OCI-LY3 (cell line): ENCODE measurements at regions not wholly inside any gene's neighbourhood (a gene's known extent, or its start where the extent isn't known, plus 50 kb on each side); places are given as distances from the start of the nearest gene placed in this dataset.

Experiments
- EZH2phosphoT487 ChIP-seq: fragments of 200-600 bp; shearing (Covaris generic); IDR thresholded peaks from 2 replicates; pipeline ENCODE4 v1.6.1; 2018; ENCODE audit warnings: antibody characterized with exemption, mixed run types, low read depth
- TF ChIP-seq, protein P1 (sequence below): fragments of 200-600, 300-600 bp; sonication (generic); IDR thresholded peaks from 2 replicates; pipeline ENCODE4 v1.5.1; 2014; ENCODE audit warnings: antibody characterized with exemption, low read length, low read depth

DNA sequence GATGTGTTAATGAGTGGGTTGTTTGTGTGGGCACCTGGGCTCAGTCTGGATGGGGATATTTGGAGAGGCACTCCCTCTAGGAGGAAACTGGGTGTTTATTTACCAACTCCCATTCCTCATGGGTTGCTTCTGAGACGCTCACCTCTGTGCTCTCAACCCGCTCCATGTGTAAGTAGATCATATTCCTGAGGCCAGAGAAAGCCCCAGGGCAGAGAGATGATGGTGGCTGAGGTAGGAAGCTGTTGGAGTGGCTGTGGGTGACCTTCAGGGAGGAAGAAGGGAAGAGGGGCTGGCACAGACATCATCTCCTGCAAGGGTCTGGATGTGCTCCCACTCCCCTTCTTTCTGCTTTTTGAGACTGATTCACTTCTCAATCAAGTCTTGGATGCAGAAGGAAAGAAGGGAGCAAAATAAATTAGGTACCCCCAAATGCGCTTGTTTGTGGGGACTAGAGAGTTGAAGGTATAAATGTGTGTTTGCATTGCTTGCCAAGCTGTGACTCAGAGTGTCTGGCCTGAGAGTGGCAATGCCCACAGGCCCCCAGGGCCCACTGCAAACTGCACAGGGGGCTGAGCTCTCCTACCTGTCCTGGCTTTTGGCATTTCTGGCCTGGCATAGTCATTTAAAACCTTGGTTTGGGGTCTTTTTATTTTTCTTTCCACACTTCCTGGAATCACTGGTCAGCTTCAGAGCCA lies 57.2 kb upstream of the TNP1 start:
- TF ChIP-seq, protein P1, sequence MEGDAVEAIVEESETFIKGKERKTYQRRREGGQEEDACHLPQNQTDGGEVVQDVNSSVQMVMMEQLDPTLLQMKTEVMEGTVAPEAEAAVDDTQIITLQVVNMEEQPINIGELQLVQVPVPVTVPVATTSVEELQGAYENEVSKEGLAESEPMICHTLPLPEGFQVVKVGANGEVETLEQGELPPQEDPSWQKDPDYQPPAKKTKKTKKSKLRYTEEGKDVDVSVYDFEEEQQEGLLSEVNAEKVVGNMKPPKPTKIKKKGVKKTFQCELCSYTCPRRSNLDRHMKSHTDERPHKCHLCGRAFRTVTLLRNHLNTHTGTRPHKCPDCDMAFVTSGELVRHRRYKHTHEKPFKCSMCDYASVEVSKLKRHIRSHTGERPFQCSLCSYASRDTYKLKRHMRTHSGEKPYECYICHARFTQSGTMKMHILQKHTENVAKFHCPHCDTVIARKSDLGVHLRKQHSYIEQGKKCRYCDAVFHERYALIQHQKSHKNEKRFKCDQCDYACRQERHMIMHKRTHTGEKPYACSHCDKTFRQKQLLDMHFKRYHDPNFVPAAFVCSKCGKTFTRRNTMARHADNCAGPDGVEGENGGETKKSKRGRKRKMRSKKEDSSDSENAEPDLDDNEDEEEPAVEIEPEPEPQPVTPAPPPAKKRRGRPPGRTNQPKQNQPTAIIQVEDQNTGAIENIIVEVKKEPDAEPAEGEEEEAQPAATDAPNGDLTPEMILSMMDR, result no peak
- TF ChIP-seq EZH2phosphoT487, result no peak
